PFSK-1 (cell line): ENCODE measurements at regions not wholly inside any gene's neighbourhood (a gene's known extent, or its start where the extent isn't known, plus 50 kb on each side); places are given as distances from the start of the nearest gene placed in this dataset.
A peak's percentile ranks its signal among the peaks of the same experiment; 100 is the strongest.

Source experiments
- TAF1 ChIP-seq: IDR thresholded peaks from 2 replicates; pipeline ENCODE4 v1.6.1; 2012; ENCODE audit warnings: low read length, control low read depth, borderline replicate concordance; ENCODE audit not compliant: insufficient read depth
- TF ChIP-seq, protein P1 (sequence below), 2 experiments: IDR thresholded peaks; 2 replicates each; pipeline versions ENCODE4 v1.6.1 to v1.8.0; 2011 to 2012; ENCODE audit warnings: low read depth in 2 of 2, low read length in 2 of 2, control low read depth in 1 of 2, inconsistent platforms in 1 of 2, mild to moderate bottlenecking in 1 of 2, moderate library complexity in 1 of 2; ENCODE audit not compliant: insufficient read depth in 1 of 2

DNA sequence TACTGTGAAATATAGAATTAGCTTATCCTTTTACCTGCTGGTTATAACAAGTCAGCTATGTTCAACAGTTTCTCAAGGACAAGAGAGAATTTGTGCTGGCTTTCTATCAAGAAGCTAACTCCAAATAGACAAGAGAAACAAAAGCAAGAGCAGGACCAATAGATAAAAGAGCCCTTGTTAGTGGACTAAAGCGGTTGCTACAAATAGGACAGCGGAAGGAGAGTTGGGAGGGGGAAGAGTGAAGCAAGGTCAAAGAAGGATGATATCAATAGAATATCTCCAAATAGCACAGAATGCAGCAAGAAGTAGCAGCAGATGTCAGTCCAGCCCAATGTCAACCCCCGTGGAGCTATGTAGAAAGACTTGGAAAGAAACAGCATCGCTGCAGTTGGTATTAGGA, 53.0 kb upstream of the AKT3 start:
- TF ChIP-seq TAF1, result no peak
- TF ChIP-seq, protein P1, sequence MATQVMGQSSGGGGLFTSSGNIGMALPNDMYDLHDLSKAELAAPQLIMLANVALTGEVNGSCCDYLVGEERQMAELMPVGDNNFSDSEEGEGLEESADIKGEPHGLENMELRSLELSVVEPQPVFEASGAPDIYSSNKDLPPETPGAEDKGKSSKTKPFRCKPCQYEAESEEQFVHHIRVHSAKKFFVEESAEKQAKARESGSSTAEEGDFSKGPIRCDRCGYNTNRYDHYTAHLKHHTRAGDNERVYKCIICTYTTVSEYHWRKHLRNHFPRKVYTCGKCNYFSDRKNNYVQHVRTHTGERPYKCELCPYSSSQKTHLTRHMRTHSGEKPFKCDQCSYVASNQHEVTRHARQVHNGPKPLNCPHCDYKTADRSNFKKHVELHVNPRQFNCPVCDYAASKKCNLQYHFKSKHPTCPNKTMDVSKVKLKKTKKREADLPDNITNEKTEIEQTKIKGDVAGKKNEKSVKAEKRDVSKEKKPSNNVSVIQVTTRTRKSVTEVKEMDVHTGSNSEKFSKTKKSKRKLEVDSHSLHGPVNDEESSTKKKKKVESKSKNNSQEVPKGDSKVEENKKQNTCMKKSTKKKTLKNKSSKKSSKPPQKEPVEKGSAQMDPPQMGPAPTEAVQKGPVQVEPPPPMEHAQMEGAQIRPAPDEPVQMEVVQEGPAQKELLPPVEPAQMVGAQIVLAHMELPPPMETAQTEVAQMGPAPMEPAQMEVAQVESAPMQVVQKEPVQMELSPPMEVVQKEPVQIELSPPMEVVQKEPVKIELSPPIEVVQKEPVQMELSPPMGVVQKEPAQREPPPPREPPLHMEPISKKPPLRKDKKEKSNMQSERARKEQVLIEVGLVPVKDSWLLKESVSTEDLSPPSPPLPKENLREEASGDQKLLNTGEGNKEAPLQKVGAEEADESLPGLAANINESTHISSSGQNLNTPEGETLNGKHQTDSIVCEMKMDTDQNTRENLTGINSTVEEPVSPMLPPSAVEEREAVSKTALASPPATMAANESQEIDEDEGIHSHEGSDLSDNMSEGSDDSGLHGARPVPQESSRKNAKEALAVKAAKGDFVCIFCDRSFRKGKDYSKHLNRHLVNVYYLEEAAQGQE (IDR thresholded peaks at IDR 0.05; ENCODE audit: insufficient read depth in 1 of 2, low read depth in 2 of 2, low read length in 2 of 2), result peak in 1 of 2 experiments; percentile 46; a peak in 1 of 4 replicates
